ENCODE measurements at regions not wholly inside any gene's neighbourhood (a gene's known extent, or its start where the extent isn't known, plus 50 kb on each side); places are given as distances from the start of the nearest gene placed in this dataset.

DNA sequence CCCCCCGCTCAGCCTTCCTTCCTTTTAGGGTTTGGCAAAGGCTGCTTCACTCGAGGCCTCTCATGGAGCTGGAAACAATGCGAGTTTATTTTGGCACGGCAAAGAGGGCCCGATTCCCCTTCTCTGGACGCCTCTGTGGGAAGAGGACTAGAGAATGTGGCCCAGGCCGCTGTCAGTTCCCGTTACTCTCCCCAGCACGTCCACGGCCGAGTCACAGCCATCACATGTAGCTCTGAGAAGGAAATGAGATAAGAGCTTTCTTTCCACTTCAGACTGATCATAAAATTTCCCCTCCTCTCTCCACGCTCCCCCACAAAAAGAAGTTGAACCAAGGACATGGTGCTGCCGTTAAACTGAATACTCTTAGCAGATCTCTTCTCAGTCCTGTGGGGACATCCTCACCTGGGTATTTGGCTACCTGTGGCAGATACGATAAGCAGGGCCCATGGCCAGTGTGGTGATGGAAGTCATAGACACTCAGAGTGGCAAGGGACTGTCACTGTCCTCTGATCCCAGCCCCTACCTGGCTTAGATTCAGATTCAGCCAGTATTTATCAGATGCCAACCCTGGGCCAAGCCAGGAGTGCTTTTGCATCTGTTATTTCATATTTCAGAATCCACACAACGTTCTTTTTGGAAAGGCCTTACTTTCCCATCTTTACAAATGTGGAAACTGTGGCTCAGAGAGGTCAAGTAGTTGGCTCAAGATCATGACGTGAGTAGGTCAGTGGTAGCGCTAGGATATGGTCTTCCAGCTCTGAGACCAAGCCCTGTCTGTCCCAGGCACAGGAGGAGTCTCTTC, 101.2 kb downstream of the MCFD2 start:
- Histone ChIP-seq H3K27ac (ENCODE audit: low read depth in 2 of 2, low read length in 2 of 2) (peak overlapping the region; percentile 80 to 90), H3K4me3 (ENCODE audit: low read length in 3 of 3) (no peak overlapping the region), H3K9me3 (ENCODE audit: control insufficient read depth in 2 of 3, insufficient read depth in 1 of 3, low read length in 3 of 3) (no peaks in the 10 kb centered on the region), H3K9ac (ENCODE audit: low read length in 3 of 3) (peak overlapping the region in 1 of 3 donors; percentile 27), H3K4me1 (ENCODE audit: control insufficient read depth in 2 of 3, insufficient read depth in 2 of 3, low read depth in 1 of 3, low read length in 3 of 3) (peaks cover 0 to 30% (median 12%) of the 10 kb centered on the region in 3 donors), H3K36me3 (ENCODE audit: control insufficient read depth in 2 of 3, insufficient read depth in 3 of 3, low read length in 3 of 3) (no peaks in the 10 kb centered on the region), H3K27me3 (ENCODE audit: control insufficient read depth, insufficient read depth, low read length) (no peaks in the 10 kb centered on the region)
- DNase-seq (peak; percentile 53 to 97 (median 72)), FAIRE-seq (no peak)
- intact Hi-C loops (cut with DNase I), result no loop called here
- TF ChIP-seq, protein P1, sequence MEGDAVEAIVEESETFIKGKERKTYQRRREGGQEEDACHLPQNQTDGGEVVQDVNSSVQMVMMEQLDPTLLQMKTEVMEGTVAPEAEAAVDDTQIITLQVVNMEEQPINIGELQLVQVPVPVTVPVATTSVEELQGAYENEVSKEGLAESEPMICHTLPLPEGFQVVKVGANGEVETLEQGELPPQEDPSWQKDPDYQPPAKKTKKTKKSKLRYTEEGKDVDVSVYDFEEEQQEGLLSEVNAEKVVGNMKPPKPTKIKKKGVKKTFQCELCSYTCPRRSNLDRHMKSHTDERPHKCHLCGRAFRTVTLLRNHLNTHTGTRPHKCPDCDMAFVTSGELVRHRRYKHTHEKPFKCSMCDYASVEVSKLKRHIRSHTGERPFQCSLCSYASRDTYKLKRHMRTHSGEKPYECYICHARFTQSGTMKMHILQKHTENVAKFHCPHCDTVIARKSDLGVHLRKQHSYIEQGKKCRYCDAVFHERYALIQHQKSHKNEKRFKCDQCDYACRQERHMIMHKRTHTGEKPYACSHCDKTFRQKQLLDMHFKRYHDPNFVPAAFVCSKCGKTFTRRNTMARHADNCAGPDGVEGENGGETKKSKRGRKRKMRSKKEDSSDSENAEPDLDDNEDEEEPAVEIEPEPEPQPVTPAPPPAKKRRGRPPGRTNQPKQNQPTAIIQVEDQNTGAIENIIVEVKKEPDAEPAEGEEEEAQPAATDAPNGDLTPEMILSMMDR (IDR thresholded peaks at IDR 0.05; ENCODE audit: borderline replicate concordance, extremely low read depth, insufficient read depth), result no peak

DNA sequence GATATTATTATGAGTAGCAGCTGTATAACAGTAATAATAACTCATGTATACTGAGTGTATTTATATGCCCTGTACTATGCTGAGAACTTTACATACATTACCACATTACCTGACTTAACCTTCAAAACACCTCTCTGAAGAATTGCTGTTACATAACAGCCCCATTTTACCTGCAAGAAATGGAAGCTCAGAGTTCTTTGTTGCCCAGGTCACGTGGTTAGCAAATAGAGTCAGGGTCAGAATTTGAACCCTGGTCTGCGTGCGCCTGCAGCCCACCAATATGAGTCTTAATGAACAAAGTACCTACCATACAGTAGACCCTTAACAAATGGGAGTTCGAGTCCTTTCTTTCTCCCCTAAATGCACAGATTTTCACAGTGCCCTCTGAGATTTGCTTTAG, 101.9 kb downstream of the MCFD2 start:
- Histone ChIP-seq H3K4me1 (ENCODE audit: control insufficient read depth in 2 of 3, insufficient read depth in 2 of 3, low read depth in 1 of 3, low read length in 3 of 3) (peaks cover 0 to 29% (median 12%) of the 10 kb centered on the region in 3 donors), H3K4me3 (ENCODE audit: low read length in 3 of 3) (no peak overlapping the region), H3K36me3 (ENCODE audit: control insufficient read depth in 2 of 3, insufficient read depth in 3 of 3, low read length in 3 of 3) (no peaks in the 10 kb centered on the region), H3K27me3 (ENCODE audit: control insufficient read depth, insufficient read depth, low read length) (no peaks in the 10 kb centered on the region), H3K9ac (ENCODE audit: low read length in 3 of 3) (no peak overlapping the region), H3K27ac (ENCODE audit: low read depth in 2 of 2, low read length in 2 of 2) (peak overlapping the region; percentile 60 to 85), H3K9me3 (ENCODE audit: control insufficient read depth in 2 of 3, insufficient read depth in 1 of 3, low read length in 3 of 3) (no peaks in the 10 kb centered on the region)
- FAIRE-seq, result no peak
- TF ChIP-seq, protein P1 (IDR thresholded peaks at IDR 0.05; ENCODE audit: borderline replicate concordance, extremely low read depth, insufficient read depth), result no peak
- DNase-seq, result no peak
- intact Hi-C loops (cut with DNase I), result no loop called here

DNA sequence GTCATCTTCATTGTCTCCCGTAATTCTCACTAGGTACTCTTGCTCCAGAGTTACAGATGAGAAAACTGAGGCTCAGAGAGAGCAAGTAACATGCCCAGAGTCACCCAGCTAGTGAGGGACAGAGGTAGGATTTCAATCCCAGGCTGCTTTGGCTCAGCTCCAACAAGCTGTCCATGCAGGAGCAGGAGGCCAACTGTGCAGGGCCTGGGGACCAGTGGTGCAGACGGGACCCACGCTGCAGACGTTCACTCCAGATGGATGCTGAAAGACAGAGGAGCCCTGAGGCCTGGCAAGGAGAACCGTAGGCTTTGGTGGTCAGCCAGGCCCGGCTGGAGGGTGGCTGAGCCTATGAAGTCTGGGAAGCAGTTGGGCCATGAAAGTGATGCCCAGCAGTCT, 102.6 kb downstream of the MCFD2 start:
- no peak for FAIRE-seq
- H3K36me3 ChIP-seq (ENCODE audit: control insufficient read depth in 2 of 3, insufficient read depth in 3 of 3, low read length in 3 of 3), result no peaks in the 10 kb centered on the region
- no peaks in the 10 kb centered on the region for H3K27me3 ChIP-seq (ENCODE audit: control insufficient read depth, insufficient read depth, low read length)
- H3K9me3 ChIP-seq (ENCODE audit: control insufficient read depth in 2 of 3, insufficient read depth in 1 of 3, low read length in 3 of 3), result no peaks in the 10 kb centered on the region
- DNase-seq, result peak; percentile 33 to 83 (median 42)
- intact Hi-C loops (cut with DNase I), result no loop called here
- H3K27ac ChIP-seq (ENCODE audit: low read depth in 2 of 2, low read length in 2 of 2), result peak overlapping the region; percentile 63 to 85
- no peak overlapping the region for H3K4me3 ChIP-seq (ENCODE audit: low read length in 3 of 3)
- peaks cover 0 to 26% (median 12%) of the 10 kb centered on the region in 3 donors for H3K4me1 ChIP-seq (ENCODE audit: control insufficient read depth in 2 of 3, insufficient read depth in 2 of 3, low read depth in 1 of 3, low read length in 3 of 3)
- TF ChIP-seq, protein P1 (IDR thresholded peaks at IDR 0.05; ENCODE audit: borderline replicate concordance, extremely low read depth, insufficient read depth), result no peak
- no peak overlapping the region for H3K9ac ChIP-seq (ENCODE audit: low read length in 3 of 3)

Data from kidney (tissue), 13 donors.